ENCODE measurements at regions not wholly inside any gene's neighbourhood (a gene's known extent, or its start where the extent isn't known, plus 50 kb on each side); places are given as distances from the start of the nearest gene placed in this dataset.

- H3K4me3 ChIP-seq (ENCODE audit: low read depth in 1 of 2, low read length in 2 of 2): no peak overlapping the region
- H3K36me3 ChIP-seq (ENCODE audit: control insufficient read depth in 1 of 2, insufficient read depth in 2 of 2, low read length in 2 of 2): no peaks in the 10 kb centered on the region
- no peak overlapping the region for H3K27ac ChIP-seq (ENCODE audit: low read depth, low read length)
- no peaks in the 10 kb centered on the region for H3K9me3 ChIP-seq (ENCODE audit: control insufficient read depth in 1 of 2, low read length in 2 of 2)
- H3K4me1 ChIP-seq (ENCODE audit: control insufficient read depth in 1 of 2, insufficient read depth in 2 of 2, low read length in 2 of 2): no peaks in the 10 kb centered on the region
- no peaks in the 10 kb centered on the region for H3K27me3 ChIP-seq (ENCODE audit: control insufficient read depth in 1 of 2, insufficient read depth in 2 of 2, low read length in 2 of 2)
- no peak overlapping the region for H3K9ac ChIP-seq (ENCODE audit: low read depth in 1 of 2, low read length in 2 of 2)
Measured at GRCh38 chr12:115495300-115495699, 782.2 kb downstream of the MED13L start.

DNA sequence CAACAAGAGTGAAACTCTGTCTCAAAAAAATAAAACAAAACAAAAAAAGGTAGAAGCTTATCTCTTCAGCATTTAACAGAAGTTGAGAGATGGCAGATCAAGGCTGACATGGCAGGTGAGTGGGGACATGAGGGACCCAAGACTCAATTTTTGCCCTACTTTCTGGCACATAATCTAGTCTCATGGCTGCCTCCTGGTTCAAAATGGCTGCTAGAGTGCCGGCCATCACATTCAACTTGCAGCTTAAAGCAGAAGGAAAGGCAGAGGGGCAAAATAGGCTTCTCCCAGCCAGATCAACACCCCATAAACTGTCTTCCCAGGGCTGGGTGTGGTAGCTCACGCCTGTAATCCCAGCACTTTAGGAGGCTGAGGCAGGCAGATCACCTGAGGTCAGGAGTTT is 784.9 kb downstream of the MED13L start:
- Histone ChIP-seq H3K36me3 (ENCODE audit: control insufficient read depth in 1 of 2, insufficient read depth in 2 of 2, low read length in 2 of 2) (no peaks in the 10 kb centered on the region), H3K27ac (ENCODE audit: low read depth, low read length) (no peak overlapping the region), H3K9me3 (ENCODE audit: control insufficient read depth in 1 of 2, low read length in 2 of 2) (no peaks in the 10 kb centered on the region), H3K27me3 (ENCODE audit: control insufficient read depth in 1 of 2, insufficient read depth in 2 of 2, low read length in 2 of 2) (no peaks in the 10 kb centered on the region), H3K4me1 (ENCODE audit: control insufficient read depth in 1 of 2, insufficient read depth in 2 of 2, low read length in 2 of 2) (no peaks in the 10 kb centered on the region), H3K9ac (ENCODE audit: low read depth in 1 of 2, low read length in 2 of 2) (no peak overlapping the region), H3K4me3 (ENCODE audit: low read depth in 1 of 2, low read length in 2 of 2) (no peak overlapping the region)

DNA sequence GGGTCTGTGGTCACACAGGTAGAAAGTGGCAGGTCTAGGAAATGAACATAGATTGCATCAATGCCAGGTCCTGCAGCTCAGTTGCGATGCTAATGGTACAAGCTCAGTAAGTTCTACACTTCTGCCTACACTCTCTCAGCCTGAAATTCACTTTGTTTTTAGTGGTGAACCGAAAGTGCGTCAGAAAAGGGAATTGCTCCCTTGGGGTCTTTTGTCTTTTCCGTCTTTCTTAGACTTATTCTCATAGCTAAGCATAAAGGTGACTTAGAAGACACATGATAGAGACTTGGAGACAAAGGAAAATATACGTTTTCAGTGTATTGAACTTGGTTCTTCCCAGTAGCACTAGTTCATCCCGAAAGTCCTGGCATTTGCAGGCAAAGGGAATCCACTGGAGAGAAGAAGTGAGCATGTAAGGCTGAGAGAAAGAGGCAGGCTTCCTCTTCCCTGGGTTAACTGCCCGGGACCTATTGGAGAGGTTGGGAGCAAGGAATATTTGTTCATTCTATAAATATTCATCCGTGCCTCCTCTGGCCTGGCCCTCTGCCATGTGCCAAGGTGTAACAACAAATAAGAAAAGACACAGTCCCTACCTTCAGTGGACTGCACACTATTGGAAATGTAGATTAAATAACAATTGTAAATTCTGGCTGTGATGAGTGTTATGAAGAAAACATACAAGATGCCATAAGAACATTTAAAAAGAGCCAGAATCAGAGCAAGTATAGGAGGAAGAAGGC is 785.8 kb downstream of the MED13L start:
- H3K27me3 ChIP-seq (ENCODE audit: control insufficient read depth in 1 of 2, insufficient read depth in 2 of 2, low read length in 2 of 2): no peaks in the 10 kb centered on the region
- no peaks in the 10 kb centered on the region for H3K4me1 ChIP-seq (ENCODE audit: control insufficient read depth in 1 of 2, insufficient read depth in 2 of 2, low read length in 2 of 2)
- H3K4me3 ChIP-seq (ENCODE audit: low read depth in 1 of 2, low read length in 2 of 2): no peak overlapping the region
- no peak overlapping the region for H3K27ac ChIP-seq (ENCODE audit: low read depth, low read length)
- H3K36me3 ChIP-seq (ENCODE audit: control insufficient read depth in 1 of 2, insufficient read depth in 2 of 2, low read length in 2 of 2): no peaks in the 10 kb centered on the region
- H3K9ac ChIP-seq (ENCODE audit: low read depth in 1 of 2, low read length in 2 of 2): no peak overlapping the region
- H3K9me3 ChIP-seq (ENCODE audit: control insufficient read depth in 1 of 2, low read length in 2 of 2): no peaks in the 10 kb centered on the region

- Histone ChIP-seq H3K4me3 (ENCODE audit: low read depth in 1 of 2, low read length in 2 of 2) (no peak overlapping the region), H3K9ac (ENCODE audit: low read depth in 1 of 2, low read length in 2 of 2) (no peak overlapping the region), H3K27me3 (ENCODE audit: control insufficient read depth in 1 of 2, insufficient read depth in 2 of 2, low read length in 2 of 2) (no peaks in the 10 kb centered on the region)
Measured at GRCh38 chr12:115489253-115489652, 788.2 kb downstream of the MED13L start.

DNA sequence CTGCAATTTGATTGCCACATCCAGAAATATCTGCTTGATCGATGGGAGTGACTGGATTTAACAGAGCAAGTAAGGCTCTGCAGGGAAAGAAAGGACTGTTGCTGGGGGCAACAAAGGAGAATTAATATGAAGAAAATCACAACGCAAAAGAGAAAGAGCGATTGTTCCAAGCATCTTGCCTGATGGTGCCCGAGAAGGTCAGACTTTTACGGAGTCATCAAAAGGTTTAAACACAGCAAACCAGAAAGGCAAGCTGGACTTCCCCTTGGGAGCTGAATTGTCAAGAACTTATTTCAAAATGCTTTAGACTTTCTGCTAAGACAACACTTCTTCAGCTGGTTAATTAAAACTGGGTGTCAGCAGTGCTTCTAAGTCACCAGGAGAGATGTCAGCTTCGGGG is 791.5 kb downstream of the MED13L start:
- peaks cover 0 to 5% of the 10 kb centered on the region in 2 donors for H3K4me1 ChIP-seq (ENCODE audit: control insufficient read depth in 1 of 2, insufficient read depth in 2 of 2, low read length in 2 of 2)
- H3K9ac ChIP-seq (ENCODE audit: low read depth in 1 of 2, low read length in 2 of 2): no peak overlapping the region
- H3K27me3 ChIP-seq (ENCODE audit: control insufficient read depth in 1 of 2, insufficient read depth in 2 of 2, low read length in 2 of 2): no peaks in the 10 kb centered on the region
- H3K36me3 ChIP-seq (ENCODE audit: control insufficient read depth in 1 of 2, insufficient read depth in 2 of 2, low read length in 2 of 2): no peaks in the 10 kb centered on the region
- no peak overlapping the region for H3K4me3 ChIP-seq (ENCODE audit: low read depth in 1 of 2, low read length in 2 of 2)
- H3K27ac ChIP-seq (ENCODE audit: low read depth, low read length): no peak overlapping the region
- H3K9me3 ChIP-seq (ENCODE audit: control insufficient read depth in 1 of 2, low read length in 2 of 2): peaks cover 3% of the 10 kb centered on the region in 2 donors

More at GRCh38 chr12:115489253-115489652, 788.2 kb downstream of the MED13L start:
- Histone ChIP-seq H3K9me3 (ENCODE audit: control insufficient read depth in 1 of 2, low read length in 2 of 2) (peaks cover 3% of the 10 kb centered on the region in 2 donors), H3K27ac (ENCODE audit: low read depth, low read length) (no peak overlapping the region), H3K36me3 (ENCODE audit: control insufficient read depth in 1 of 2, insufficient read depth in 2 of 2, low read length in 2 of 2) (no peaks in the 10 kb centered on the region), H3K4me1 (ENCODE audit: control insufficient read depth in 1 of 2, insufficient read depth in 2 of 2, low read length in 2 of 2) (no peaks in the 10 kb centered on the region)

DNA sequence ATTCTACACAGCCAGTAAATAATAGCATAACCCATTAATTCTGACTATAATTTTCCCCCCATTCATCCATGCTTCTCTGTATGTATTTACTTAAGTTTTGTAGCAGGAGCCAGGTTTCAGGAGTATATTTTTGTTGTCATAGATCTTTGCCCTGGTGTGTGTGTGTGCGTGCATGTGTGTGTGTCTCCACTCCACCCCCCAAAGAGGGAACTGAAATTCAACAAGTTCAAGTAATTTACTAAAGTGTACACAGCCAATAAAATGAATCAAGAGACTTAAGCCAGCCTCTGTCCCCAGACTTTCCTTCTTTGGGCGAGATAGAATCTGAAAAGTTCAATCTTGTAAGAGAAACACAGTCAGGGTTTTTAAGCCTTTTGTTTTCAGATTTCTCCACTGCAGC is 792.0 kb downstream of the MED13L start:
- H3K27me3 ChIP-seq (ENCODE audit: control insufficient read depth in 1 of 2, insufficient read depth in 2 of 2, low read length in 2 of 2): no peaks in the 10 kb centered on the region
- no peak overlapping the region for H3K4me3 ChIP-seq (ENCODE audit: low read depth in 1 of 2, low read length in 2 of 2)
- no peak overlapping the region for H3K27ac ChIP-seq (ENCODE audit: low read depth, low read length)
- no peak overlapping the region for H3K9ac ChIP-seq (ENCODE audit: low read depth in 1 of 2, low read length in 2 of 2)
- peaks cover 3% of the 10 kb centered on the region in 2 donors for H3K9me3 ChIP-seq (ENCODE audit: control insufficient read depth in 1 of 2, low read length in 2 of 2)
- H3K4me1 ChIP-seq (ENCODE audit: control insufficient read depth in 1 of 2, insufficient read depth in 2 of 2, low read length in 2 of 2): peaks cover 0 to 5% of the 10 kb centered on the region in 2 donors
- H3K36me3 ChIP-seq (ENCODE audit: control insufficient read depth in 1 of 2, insufficient read depth in 2 of 2, low read length in 2 of 2): no peaks in the 10 kb centered on the region

DNA sequence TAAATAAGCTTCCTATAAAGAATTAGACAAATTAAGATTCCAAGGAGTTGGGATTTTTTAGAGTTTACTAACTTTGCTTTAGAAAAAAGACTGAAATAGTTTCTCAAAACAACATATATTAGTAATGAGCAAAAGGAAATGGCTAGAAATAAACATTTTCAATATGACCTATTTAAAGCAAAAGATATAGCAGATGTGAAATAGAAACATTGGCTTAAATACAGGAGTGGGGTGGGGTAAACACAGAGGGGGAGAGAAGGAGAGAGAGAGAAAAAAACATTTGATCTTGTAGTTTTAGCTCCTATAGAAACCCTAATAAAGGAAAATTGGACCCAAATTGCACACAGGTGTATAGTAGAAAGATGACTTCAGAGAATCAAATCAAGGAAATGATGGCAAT is 794.5 kb downstream of the MED13L start:
- H3K36me3 ChIP-seq (ENCODE audit: control insufficient read depth in 1 of 2, insufficient read depth in 2 of 2, low read length in 2 of 2): no peaks in the 10 kb centered on the region
- H3K9me3 ChIP-seq (ENCODE audit: control insufficient read depth in 1 of 2, low read length in 2 of 2): peaks cover 3% of the 10 kb centered on the region in 2 donors

GRCh38 chr12:115481141-115481540 is 796.4 kb downstream of the MED13L start:
- Histone ChIP-seq H3K9me3 (ENCODE audit: control insufficient read depth in 1 of 2, low read length in 2 of 2) (peaks cover 3% of the 10 kb centered on the region in 2 donors), H3K4me3 (ENCODE audit: low read depth in 1 of 2, low read length in 2 of 2) (no peak overlapping the region), H3K27me3 (ENCODE audit: control insufficient read depth in 1 of 2, insufficient read depth in 2 of 2, low read length in 2 of 2) (no peaks in the 10 kb centered on the region), H3K9ac (ENCODE audit: low read depth in 1 of 2, low read length in 2 of 2) (no peak overlapping the region), H3K27ac (ENCODE audit: low read depth, low read length) (no peak overlapping the region), H3K36me3 (ENCODE audit: control insufficient read depth in 1 of 2, insufficient read depth in 2 of 2, low read length in 2 of 2) (no peaks in the 10 kb centered on the region), H3K4me1 (ENCODE audit: control insufficient read depth in 1 of 2, insufficient read depth in 2 of 2, low read length in 2 of 2) (peaks cover 0 to 5% of the 10 kb centered on the region in 2 donors)

More for the DNA sequence above, 794.5 kb downstream of the MED13L start:
- no peak overlapping the region for H3K4me3 ChIP-seq (ENCODE audit: low read depth in 1 of 2, low read length in 2 of 2)
- H3K27ac ChIP-seq (ENCODE audit: low read depth, low read length): no peak overlapping the region
- peaks cover 0 to 5% of the 10 kb centered on the region in 2 donors for H3K4me1 ChIP-seq (ENCODE audit: control insufficient read depth in 1 of 2, insufficient read depth in 2 of 2, low read length in 2 of 2)
- H3K9ac ChIP-seq (ENCODE audit: low read depth in 1 of 2, low read length in 2 of 2): no peak overlapping the region
- no peaks in the 10 kb centered on the region for H3K27me3 ChIP-seq (ENCODE audit: control insufficient read depth in 1 of 2, insufficient read depth in 2 of 2, low read length in 2 of 2)

GRCh38 chr12:115478505-115478904 is 794.5 kb upstream of the TBX3 start:
- Histone ChIP-seq H3K4me3 (ENCODE audit: low read depth in 1 of 2, low read length in 2 of 2) (no peak overlapping the region), H3K4me1 (ENCODE audit: control insufficient read depth in 1 of 2, insufficient read depth in 2 of 2, low read length in 2 of 2) (peaks cover 7 to 17% of the 10 kb centered on the region in 2 donors), H3K9ac (ENCODE audit: low read depth in 1 of 2, low read length in 2 of 2) (no peak overlapping the region), H3K9me3 (ENCODE audit: control insufficient read depth in 1 of 2, low read length in 2 of 2) (no peaks in the 10 kb centered on the region), H3K27me3 (ENCODE audit: control insufficient read depth in 1 of 2, insufficient read depth in 2 of 2, low read length in 2 of 2) (no peaks in the 10 kb centered on the region), H3K36me3 (ENCODE audit: control insufficient read depth in 1 of 2, insufficient read depth in 2 of 2, low read length in 2 of 2) (no peaks in the 10 kb centered on the region), H3K27ac (ENCODE audit: low read depth, low read length) (no peak overlapping the region)

DNA sequence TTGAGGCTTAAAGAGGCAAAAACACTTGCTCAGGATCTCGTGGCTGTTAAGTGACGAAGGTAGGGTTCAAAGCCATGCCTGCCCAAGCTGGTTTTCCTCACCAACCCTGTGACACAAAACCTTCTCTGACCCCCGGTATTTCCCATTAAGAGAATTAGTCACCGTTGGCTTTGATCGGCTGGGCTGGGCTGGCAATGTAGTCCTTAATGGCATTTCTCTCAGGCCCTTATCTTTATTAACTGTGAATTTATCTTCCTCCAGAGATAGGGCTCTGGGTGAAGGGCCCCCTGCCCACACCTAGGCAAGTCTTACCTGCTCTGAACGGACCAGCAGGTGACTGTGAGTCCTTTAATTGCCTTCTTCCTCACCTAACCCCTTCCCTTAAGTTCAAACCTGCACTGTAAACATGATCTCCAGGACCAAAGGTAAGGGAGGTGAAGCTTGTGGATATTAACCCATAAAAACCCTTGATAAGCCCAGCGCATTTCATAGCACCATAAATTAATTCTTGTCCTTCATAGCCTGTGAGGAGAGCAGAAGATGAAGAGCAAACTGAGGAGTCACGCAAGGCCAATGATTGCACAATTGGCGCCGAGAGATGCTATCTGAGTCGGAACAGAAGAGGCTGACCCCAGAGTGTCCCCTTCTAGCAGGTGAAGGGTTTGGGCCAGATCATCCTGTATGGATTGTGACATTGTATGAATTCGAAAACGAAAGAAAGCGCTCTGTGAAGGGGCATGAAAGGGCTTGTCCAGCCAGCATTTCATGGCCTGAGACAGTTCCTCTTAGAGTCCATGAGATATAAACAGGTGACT is 790.8 kb upstream of the TBX3 start:
- Histone ChIP-seq H3K27ac (ENCODE audit: low read depth, low read length) (peak overlapping the region; percentile 11), H3K9ac (ENCODE audit: low read depth in 1 of 2, low read length in 2 of 2) (no peak overlapping the region), H3K4me3 (ENCODE audit: low read depth in 1 of 2, low read length in 2 of 2) (peak overlapping the region; percentile 9 to 25), H3K36me3 (ENCODE audit: control insufficient read depth in 1 of 2, insufficient read depth in 2 of 2, low read length in 2 of 2) (no peaks in the 10 kb centered on the region), H3K4me1 (ENCODE audit: control insufficient read depth in 1 of 2, insufficient read depth in 2 of 2, low read length in 2 of 2) (peaks cover 22 to 35% of the 10 kb centered on the region in 2 donors), H3K9me3 (ENCODE audit: control insufficient read depth in 1 of 2, low read length in 2 of 2) (no peaks in the 10 kb centered on the region), H3K27me3 (ENCODE audit: control insufficient read depth in 1 of 2, insufficient read depth in 2 of 2, low read length in 2 of 2) (no peaks in the 10 kb centered on the region)
